GM12872 (cell line): ENCODE measurements at regions not wholly inside any gene's neighbourhood (a gene's known extent, or its start where the extent isn't known, plus 50 kb on each side); places are given as distances from the start of the nearest gene placed in this dataset.

Experiments
- TF ChIP-seq, protein P1 (sequence below): IDR thresholded peaks from 3 replicates; pipeline ENCODE4 v1.5.1; 2011; ENCODE audit warnings: low read depth, mild to moderate bottlenecking, low read length, moderate library complexity; ENCODE audit not compliant: insufficient read depth

- TF ChIP-seq, protein P1, sequence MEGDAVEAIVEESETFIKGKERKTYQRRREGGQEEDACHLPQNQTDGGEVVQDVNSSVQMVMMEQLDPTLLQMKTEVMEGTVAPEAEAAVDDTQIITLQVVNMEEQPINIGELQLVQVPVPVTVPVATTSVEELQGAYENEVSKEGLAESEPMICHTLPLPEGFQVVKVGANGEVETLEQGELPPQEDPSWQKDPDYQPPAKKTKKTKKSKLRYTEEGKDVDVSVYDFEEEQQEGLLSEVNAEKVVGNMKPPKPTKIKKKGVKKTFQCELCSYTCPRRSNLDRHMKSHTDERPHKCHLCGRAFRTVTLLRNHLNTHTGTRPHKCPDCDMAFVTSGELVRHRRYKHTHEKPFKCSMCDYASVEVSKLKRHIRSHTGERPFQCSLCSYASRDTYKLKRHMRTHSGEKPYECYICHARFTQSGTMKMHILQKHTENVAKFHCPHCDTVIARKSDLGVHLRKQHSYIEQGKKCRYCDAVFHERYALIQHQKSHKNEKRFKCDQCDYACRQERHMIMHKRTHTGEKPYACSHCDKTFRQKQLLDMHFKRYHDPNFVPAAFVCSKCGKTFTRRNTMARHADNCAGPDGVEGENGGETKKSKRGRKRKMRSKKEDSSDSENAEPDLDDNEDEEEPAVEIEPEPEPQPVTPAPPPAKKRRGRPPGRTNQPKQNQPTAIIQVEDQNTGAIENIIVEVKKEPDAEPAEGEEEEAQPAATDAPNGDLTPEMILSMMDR = no peak
Observed at GRCh38 chr6:155980014-155980767, 524.6 kb upstream of the NOX3 start.

GRCh38 chr6:155975506-155975905 is 519.9 kb upstream of the NOX3 start:
- TF ChIP-seq, protein P1 = no peak

DNA sequence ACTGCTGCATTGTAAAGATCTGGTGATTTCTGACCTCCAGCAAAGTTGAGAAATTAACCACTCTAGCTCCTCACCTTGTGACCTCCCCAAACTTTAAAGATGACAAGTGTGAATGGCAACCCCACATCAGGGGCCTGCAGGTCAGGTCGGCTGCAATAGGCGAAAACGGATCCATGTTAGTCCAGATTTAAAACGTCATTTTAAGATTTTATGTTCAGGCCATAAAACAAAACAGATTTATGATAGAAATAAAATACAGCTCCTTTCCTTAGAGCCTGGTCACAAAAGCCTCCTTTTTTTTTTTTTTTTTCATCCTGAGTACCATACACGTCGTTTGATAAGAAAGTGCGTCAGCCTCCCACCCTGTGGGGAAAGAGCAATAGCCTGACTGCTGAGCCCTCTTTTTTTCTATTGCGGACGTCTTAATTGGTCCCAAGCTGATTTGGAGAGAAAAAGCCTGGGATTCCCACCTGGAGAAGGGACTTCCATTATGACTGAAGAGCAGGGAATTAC is 519.2 kb upstream of the NOX3 start:
- TF ChIP-seq, protein P1 = no peak

DNA sequence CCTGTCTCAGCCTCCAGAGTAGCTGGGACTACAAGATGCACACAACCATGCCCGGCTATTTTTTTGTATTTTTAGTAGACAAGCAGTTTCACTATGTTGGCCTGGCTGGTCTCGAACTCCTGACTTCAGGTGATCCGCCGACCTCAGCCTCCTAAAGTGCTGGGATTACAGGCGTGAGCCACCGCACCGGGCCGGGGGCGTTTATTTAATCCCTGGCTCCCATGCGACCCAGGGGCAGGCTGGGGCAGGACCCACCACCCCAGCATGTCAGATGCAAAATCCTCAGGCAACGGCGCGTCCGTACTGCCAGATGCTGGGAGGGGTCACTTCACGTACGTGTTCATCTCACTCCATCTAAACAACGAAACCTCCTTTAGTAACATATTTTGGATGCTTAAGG is 518.7 kb upstream of the NOX3 start:
- TF ChIP-seq, protein P1 = no peak

DNA sequence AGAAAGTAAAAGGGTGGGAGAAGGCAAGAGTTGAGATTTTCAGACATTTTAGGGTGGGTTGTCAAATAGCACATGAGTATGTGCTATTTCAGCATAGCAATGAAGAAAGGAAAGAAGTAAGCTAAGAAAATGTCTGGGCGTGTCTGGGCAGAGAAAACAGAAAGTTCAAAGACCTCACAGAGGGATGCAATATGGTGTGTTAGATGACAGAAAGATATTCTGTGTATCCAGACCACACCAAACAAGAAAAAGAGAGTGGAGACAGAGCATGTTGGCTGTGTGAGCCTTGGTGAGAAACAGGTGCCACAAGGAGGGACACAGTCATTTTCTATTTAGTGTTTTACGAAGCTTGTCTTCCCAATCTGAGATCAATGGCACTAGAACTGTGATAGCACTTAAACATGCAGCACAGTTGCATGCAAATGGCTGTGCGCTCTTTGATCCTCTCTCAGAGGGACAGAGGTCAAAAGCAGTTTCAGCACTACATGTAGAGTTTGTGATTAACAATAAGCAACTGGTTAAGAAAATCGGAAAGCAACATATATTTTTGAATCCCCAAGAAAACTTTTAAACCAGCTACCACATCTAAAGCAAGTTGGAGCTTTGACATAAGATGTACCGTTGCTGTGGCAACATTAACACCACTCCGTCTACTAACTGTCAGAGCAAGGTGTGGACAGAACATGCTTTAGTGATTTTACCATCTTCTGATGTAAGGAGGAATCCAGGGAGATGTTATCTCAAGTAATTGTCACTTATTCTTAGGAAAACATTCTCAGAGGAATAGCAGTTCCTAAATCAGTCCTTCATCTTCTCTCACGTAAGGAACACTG is 515.5 kb upstream of the NOX3 start:
- TF ChIP-seq, protein P1 = no peak

DNA sequence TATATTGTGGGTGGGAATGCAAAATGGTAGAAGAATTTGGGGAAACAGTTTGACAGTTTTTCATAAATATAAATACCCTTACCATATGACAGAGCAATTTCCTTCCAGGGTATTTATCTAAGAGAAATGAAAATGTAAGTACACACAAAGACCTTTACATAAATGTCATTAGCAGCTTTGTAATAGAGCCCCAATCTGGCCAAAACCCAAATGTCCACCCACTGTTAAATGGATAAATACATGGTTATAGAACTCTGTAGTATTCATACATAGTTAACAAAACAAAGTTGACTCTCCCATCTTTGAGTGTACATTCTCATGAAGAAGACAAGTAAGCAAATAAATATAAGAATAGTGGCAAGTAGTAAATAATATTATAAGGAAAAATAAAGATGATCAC is 514.8 kb upstream of the NOX3 start:
- TF ChIP-seq, protein P1 = no peak

DNA sequence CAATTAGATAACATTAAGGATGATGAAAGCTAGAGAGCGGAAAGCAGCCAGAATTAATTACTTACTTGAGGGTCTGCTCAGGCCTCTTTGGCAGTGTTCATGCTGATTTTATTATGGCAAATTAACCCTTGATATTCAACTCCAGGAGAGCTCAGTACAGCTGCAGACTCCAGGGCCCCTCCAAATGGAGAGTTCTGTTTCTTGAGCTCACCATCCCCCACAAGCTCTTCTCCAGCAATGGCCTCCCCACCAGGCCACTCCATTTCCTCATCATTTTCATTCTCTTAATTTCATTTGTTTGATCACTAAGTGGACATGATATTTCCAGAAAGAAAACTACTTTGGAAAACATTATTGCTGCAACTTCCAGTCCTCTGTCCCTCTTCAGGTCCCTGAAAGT is 513.3 kb upstream of the NOX3 start:
- TF ChIP-seq, protein P1 = no peak
